Right lobe of liver (tissue), 6 donors: ENCODE measurements at regions not wholly inside any gene's neighbourhood (a gene's known extent, or its start where the extent isn't known, plus 50 kb on each side); places are given as distances from the start of the nearest gene placed in this dataset.

Source experiments
- ATAC-seq, 4 donors: fragments of 200-7000 bp; cut with Tn5 transposase; one replicate each; pipeline ENCODE4 v1.9.1; 2020; ENCODE audit warnings: mild to moderate bottlenecking in 4 of 4, moderate library complexity in 4 of 4
- DNase-seq, 3 donors: peaks; one replicate each; pipeline ENCODE4 v3.0.0-alpha.2; 2020
- H3K27ac ChIP-seq, 3 donors: fragments of 200-600 bp; one replicate each; pipeline ENCODE4 v1.8.0; 2022
- H3K27me3 ChIP-seq, 2 donors: fragments of 200-600 bp; one replicate each; pipeline ENCODE4 v1.8.0; 2022
- H3K36me3 ChIP-seq, 4 donors: fragments of 200-600 bp; sonication (generic) in 1 of 4; one replicate each; pipeline versions ENCODE4 v1.5.1 to v1.8.0; 2017 to 2022; ENCODE audit warnings: control low read depth in 1 of 4
- H3K4me1 ChIP-seq, 4 donors: fragments of 200-600 bp; sonication (generic) in 1 of 4; one replicate each; pipeline versions ENCODE4 v1.5.1 to v1.8.0; 2017 to 2022; ENCODE audit warnings: control low read depth in 1 of 4
- H3K4me3 ChIP-seq, 3 donors: fragments of 200-600 bp; one replicate each; pipeline ENCODE4 v1.8.0; 2022
- H3K9me3 ChIP-seq, 4 donors: fragments of 200-600 bp; sonication (generic) in 1 of 4; one replicate each; pipeline versions ENCODE4 v1.5.1 to v1.8.0; 2017 to 2022; ENCODE audit warnings: control low read depth in 1 of 4
- POLR2A ChIP-seq: fragments of 450-650 bp; IDR thresholded peaks from one replicate; pipeline ENCODE4 v1.6.1; 2017; ENCODE audit warnings: antibody characterized with exemption, mild to moderate bottlenecking
- WGBS: methylation state at CpG from one replicate; pipeline ENCODE4 v1.1.6; 2018; ENCODE audit warnings: low coverage, low lambda C conversion rate; ENCODE audit not compliant: insufficient coverage; ENCODE audit errors: missing lambda C conversion rate; 5-methylcytosine and 5-hydroxymethylcytosine counted together
- intact Hi-C, 2 donors: fragments of 100-400 bp; cut with DNase I; formaldehyde crosslinking; loops; one replicate each; pipeline versions ENCODE4 v1.11.2 to v1.14.1; 2022
- TF ChIP-seq, protein P1 (sequence below), 4 donors: fragments of 200-600 bp in 3 of 4; fragments of 450-650 bp in 1 of 4; IDR thresholded peaks; one replicate each; pipeline versions ENCODE4 v1.5.1 to v1.8.0; 2016 to 2022; ENCODE audit warnings: antibody characterized with exemption in 4 of 4, mild to moderate bottlenecking in 2 of 4
- donor health status: DM: no; HTN: yes; CAD: no.
- donor health status: DM: no; HTN: no; CAD: no.
- donor health status: DM: no; HTN: no; CAD: no.
- donor health status: DM: no; HTN: yes; CAD: no.
- donor health status: DM: no; HTN: yes; CAD: no.

DNA sequence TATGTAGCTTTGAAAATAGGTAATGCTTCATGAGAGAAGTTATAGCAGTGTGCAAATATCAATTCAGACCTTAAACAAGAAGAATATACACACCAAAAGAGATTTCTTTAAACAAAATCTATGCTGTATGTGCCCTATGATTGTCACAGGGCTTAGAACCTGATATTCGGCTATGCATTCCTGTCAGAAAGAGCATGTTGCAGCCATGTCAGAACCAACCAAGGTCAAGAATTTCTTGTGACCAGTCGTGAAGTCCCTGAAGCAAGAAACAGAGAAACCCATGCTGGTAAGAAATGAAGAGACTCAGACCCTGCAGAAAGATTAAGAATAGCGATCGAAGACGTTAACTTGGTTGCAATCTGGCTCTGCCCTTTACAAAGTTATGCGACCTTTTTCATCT is 210.3 kb upstream of the SPIN4 start:
- no peak for TF ChIP-seq POLR2A
- TF ChIP-seq, protein P1, sequence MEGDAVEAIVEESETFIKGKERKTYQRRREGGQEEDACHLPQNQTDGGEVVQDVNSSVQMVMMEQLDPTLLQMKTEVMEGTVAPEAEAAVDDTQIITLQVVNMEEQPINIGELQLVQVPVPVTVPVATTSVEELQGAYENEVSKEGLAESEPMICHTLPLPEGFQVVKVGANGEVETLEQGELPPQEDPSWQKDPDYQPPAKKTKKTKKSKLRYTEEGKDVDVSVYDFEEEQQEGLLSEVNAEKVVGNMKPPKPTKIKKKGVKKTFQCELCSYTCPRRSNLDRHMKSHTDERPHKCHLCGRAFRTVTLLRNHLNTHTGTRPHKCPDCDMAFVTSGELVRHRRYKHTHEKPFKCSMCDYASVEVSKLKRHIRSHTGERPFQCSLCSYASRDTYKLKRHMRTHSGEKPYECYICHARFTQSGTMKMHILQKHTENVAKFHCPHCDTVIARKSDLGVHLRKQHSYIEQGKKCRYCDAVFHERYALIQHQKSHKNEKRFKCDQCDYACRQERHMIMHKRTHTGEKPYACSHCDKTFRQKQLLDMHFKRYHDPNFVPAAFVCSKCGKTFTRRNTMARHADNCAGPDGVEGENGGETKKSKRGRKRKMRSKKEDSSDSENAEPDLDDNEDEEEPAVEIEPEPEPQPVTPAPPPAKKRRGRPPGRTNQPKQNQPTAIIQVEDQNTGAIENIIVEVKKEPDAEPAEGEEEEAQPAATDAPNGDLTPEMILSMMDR (IDR thresholded peaks at IDR 0.05), result no peak
- intact Hi-C loops, result no loop called here
- Histone ChIP-seq H3K36me3 (no peaks in the 10 kb centered on the region), H3K27me3 (no peaks in the 10 kb centered on the region), H3K9me3 (no peaks in the 10 kb centered on the region), H3K4me1 (no peaks in the 10 kb centered on the region), H3K27ac (no peak overlapping the region), H3K4me3 (peak overlapping the region; percentile 45 to 66 (median 54))
- no peak for DNase-seq
- peak in 2 of 4 donors; percentile 32 to 44 for ATAC-seq
- 31% methylated on average over 6 of the region's 6 CpGs for WGBS

GRCh38 chrX:63560601-63561218 is 209.6 kb upstream of the SPIN4 start:
- Histone ChIP-seq H3K4me1 (no peaks in the 10 kb centered on the region), H3K9me3 (no peaks in the 10 kb centered on the region), H3K27me3 (no peaks in the 10 kb centered on the region), H3K27ac (peak overlapping the region in 2 of 3 donors; percentile 2 to 31), H3K4me3 (peak overlapping the region; percentile 45 to 66 (median 54)), H3K36me3 (no peaks in the 10 kb centered on the region)
- no peak for TF ChIP-seq POLR2A
- TF ChIP-seq, protein P1 (IDR thresholded peaks at IDR 0.05), result no peak
- peak; percentile 95 to 99 (median 97) for ATAC-seq
- peak; percentile 53 to 77 (median 67) for DNase-seq
- intact Hi-C loops, result no loop called here
- WGBS, result 7% methylated on average over 18 of the region's 20 CpGs

- intact Hi-C loops, result no loop called here
- Histone ChIP-seq H3K4me1 (no peaks in the 10 kb centered on the region), H3K36me3 (no peaks in the 10 kb centered on the region), H3K9me3 (no peaks in the 10 kb centered on the region), H3K4me3 (no peak overlapping the region), H3K27me3 (no peaks in the 10 kb centered on the region), H3K27ac (no peak overlapping the region)
- DNase-seq (no peak), ATAC-seq (no peak)
- 62% methylated on average over 3 of the region's 3 CpGs for WGBS
- TF ChIP-seq, protein P1 (IDR thresholded peaks at IDR 0.05), result no peak
- TF ChIP-seq POLR2A, result no peak
Measured at GRCh38 chrX:63551856-63552255, 200.7 kb upstream of the SPIN4 start.

DNA sequence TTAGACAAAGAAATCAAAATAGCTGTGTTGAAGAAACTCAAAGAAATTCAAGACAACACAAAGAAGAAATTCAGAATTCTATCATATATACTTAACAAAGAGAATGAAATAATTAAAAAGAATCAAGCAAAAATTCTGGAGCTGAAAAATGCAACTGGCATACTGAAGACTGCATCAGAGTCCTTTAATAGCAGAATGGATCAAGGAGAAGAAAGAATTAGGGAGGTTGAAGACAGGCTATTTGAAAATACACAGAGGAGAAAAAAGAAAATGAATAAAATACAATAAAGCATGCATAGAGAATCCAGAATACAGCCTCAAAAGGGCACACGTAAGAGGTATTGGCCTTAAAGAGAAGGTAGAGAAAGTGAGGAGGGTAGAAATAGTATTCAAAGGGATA is 179.5 kb upstream of the SPIN4 start:
- Histone ChIP-seq H3K27ac (no peak overlapping the region), H3K36me3 (no peaks in the 10 kb centered on the region), H3K27me3 (no peaks in the 10 kb centered on the region), H3K4me1 (no peaks in the 10 kb centered on the region), H3K9me3 (no peaks in the 10 kb centered on the region), H3K4me3 (no peak overlapping the region)
- 73% methylated on average over 1 of the region's 1 CpG for WGBS
- ATAC-seq, result no peak
- no peak for DNase-seq
- TF ChIP-seq, protein P1 (IDR thresholded peaks at IDR 0.05), result no peak
- no peak for TF ChIP-seq POLR2A
- intact Hi-C loops, result no loop called here
